Adrenal gland (tissue), 9 donors: ENCODE measurements at regions not wholly inside any gene's neighbourhood (a gene's known extent, or its start where the extent isn't known, plus 50 kb on each side); places are given as distances from the start of the nearest gene placed in this dataset.
"Not testable (repeated sequence)": the region's sequence is repeated elsewhere in the genome, so short reads cannot be mapped to it uniquely, and the experiment has no call there.

Experiments
- DNase-seq, 7 donors: peaks; one replicate each; pipeline ENCODE4 v3.0.0-alpha.2; 2019 to 2020
- H3K27ac ChIP-seq, 5 donors: fragments of 200-600 bp; sonication (generic) in 4 of 5; 1 replicate in 3 of 5; 2 replicates in 2 of 5; pipeline versions ENCODE4 v1.5.1 to v1.8.0; 2016 to 2020; ENCODE audit warnings: mild to moderate bottlenecking in 1 of 5
- H3K27me3 ChIP-seq: fragments of 200-600 bp; 2 replicates; pipeline ENCODE4 v1.8.0; 2021
- H3K36me3 ChIP-seq, 2 donors: fragments of 200-600 bp; replicated peaks in 1 of 2; 1 replicate in 1 of 2; 2 replicates in 1 of 2; pipeline versions ENCODE4 v1.5.1 to v1.8.0; 2018 to 2022
- H3K4me1 ChIP-seq, 2 donors: fragments of 200-600 bp; replicated peaks in 1 of 2; 1 replicate in 1 of 2; 2 replicates in 1 of 2; pipeline versions ENCODE4 v1.5.1 to v1.8.0; 2018 to 2021
- H3K4me3 ChIP-seq, 4 donors: fragments of 200-600 bp; sonication (generic) in 3 of 4; one replicate each; pipeline ENCODE4 v1.5.1; 2016 to 2018
- H3K9me3 ChIP-seq, 3 donors: fragments of 200-600 bp; sonication (generic) in 1 of 3; replicated peaks in 1 of 3; 1 replicate in 2 of 3; 2 replicates in 1 of 3; pipeline versions ENCODE4 v1.5.1 to v1.8.0; 2016 to 2021
- CTCF ChIP-seq, 6 experiments: fragments of 450-650 bp in 4 of 6; fragments of 200-600 bp in 2 of 6; sonication (generic) in 1 of 6; IDR thresholded peaks; 1 replicate in 5 of 6; 2 replicates in 1 of 6; pipeline versions ENCODE4 v1.5.1 to v1.8.0; 2016 to 2021; ENCODE audit warnings: antibody characterized with exemption in 6 of 6, mild to moderate bottlenecking in 2 of 6, moderate library complexity in 1 of 6
- POLR2A ChIP-seq, 2 donors: fragments of 450-650 bp; IDR thresholded peaks; one replicate each; pipeline ENCODE4 v1.6.1; 2017; ENCODE audit warnings: antibody characterized with exemption in 2 of 2, mild to moderate bottlenecking in 2 of 2, moderate library complexity in 1 of 2
- WGBS, 4 donors: extraction: QIAGEN DNeasy Blood & Tissue Kit in 2 of 4; methylation state at CpG; one replicate each; pipeline versions ENCODE4 v1.1.5 to v1.1.7; 2013 to 2017; 5-methylcytosine and 5-hydroxymethylcytosine counted together
- intact Hi-C, 2 donors: fragments of 100-400 bp; cut with DNase I; formaldehyde crosslinking; loops; one replicate each; pipeline versions ENCODE4 v1.14.1 to v1.15.0; 2022 to 2023
- donor health status: healthy with polysubstance abuse.
- donor health status: Bipolar disorder and iron deficiency.
- donor health status: DM: yes; HTN: yes; CAD: no.
- donor health status: DM: no; HTN: no; CAD: no.
- donor health status: DM: no; HTN: no; CAD: no.

DNA sequence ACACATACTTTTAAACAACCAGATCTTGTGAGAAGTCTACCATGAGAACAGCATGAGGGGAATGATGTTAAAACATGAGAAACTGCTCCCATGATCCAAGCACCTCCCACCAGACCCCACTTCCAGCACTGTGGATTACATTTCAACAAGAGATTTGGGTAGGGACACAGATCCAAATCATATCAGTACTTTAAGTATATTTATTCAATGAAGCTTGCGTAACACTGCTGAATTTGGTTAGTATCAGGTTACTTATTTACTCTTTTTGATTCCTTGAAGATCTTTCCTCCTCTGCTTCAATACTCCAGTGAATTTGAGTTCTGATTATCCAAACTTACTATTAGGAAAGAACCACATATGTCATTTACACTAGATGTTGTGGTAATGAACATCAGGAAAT, 418.6 kb downstream of the PIK3C3 start:
- Histone ChIP-seq H3K27ac (no peak overlapping the region), H3K4me1 (no peaks in the 10 kb centered on the region), H3K9me3 (no peaks in the 10 kb centered on the region), H3K4me3 (no peak overlapping the region), H3K36me3 (no peaks in the 10 kb centered on the region), H3K27me3 (no peaks in the 10 kb centered on the region)
- TF ChIP-seq POLR2A (IDR thresholded peaks at IDR 0.05) (no peak), CTCF (IDR thresholded peaks at IDR 0.05) (no peak)
- DNase-seq, result no peak
- WGBS, 4 donors, result 84 to 97% (median 95%) methylated on average over 1 of the region's 1 CpG
- intact Hi-C loops, result no loop called here

- no peaks in the 10 kb centered on the region for H3K9me3 ChIP-seq
- H3K36me3 ChIP-seq, result no peaks in the 10 kb centered on the region
- no peak overlapping the region for H3K27ac ChIP-seq
- no peak overlapping the region for H3K4me3 ChIP-seq
- no peaks in the 10 kb centered on the region for H3K27me3 ChIP-seq
- no peak for DNase-seq
- TF ChIP-seq POLR2A (IDR thresholded peaks at IDR 0.05) (no peak), CTCF (IDR thresholded peaks at IDR 0.05) (no peak)
- intact Hi-C loops, result no loop called here
- no peaks in the 10 kb centered on the region for H3K4me1 ChIP-seq
Observed at GRCh38 chr18:42374961-42375360, 419.9 kb downstream of the PIK3C3 start.

DNA sequence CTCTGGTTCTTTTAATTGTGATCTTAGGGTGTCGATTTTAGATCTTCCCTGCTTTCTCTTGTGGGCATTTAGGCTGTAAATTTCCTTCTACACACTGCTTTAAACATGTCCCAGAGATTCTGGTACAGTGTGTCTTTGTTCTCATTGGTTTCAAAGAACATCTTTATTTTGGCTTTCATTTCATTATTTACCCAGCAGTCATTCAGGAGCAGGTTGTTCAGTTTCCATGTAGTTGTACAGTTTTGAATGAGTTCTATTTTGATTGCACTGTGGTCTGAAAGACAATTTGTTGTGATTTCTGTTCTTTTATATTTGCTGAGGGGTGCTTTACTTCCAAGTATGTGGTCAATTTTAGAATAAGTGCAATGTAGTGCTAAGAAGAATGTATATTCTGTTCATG, 423.8 kb downstream of the PIK3C3 start:
- WGBS, 4 donors, result 38 to 68% (median 56%) methylated on average over 1 of the region's 1 CpG
- H3K4me1 ChIP-seq, H3K9me3 ChIP-seq, H3K27me3 ChIP-seq, intact Hi-C loops, H3K36me3 ChIP-seq, H3K27ac ChIP-seq, H3K4me3 ChIP-seq, DNase-seq: not testable (repeated sequence)

- not testable (repeated sequence) for H3K4me3 ChIP-seq, H3K27me3 ChIP-seq, H3K27ac ChIP-seq, H3K9me3 ChIP-seq, DNase-seq, H3K36me3 ChIP-seq, H3K4me1 ChIP-seq
- 78 to 91% (median 85%) methylated on average over 6 to 8 of the region's 8 CpGs for WGBS, 4 donors
- intact Hi-C loops, result loop anchor here in 1 of 2 donors (10.0 kb wide), 1 partner anchor 144 kb away; no protein-coding TSS in a partner anchor
Observed at GRCh38 chr18:42381236-42381635, 426.2 kb downstream of the PIK3C3 start.

- DNase-seq, result no peak
- no peaks in the 10 kb centered on the region for H3K9me3 ChIP-seq
- H3K27ac ChIP-seq, result no peak overlapping the region
- no peaks in the 10 kb centered on the region for H3K4me1 ChIP-seq
- no peaks in the 10 kb centered on the region for H3K36me3 ChIP-seq
- TF ChIP-seq CTCF (IDR thresholded peaks at IDR 0.05) (no peak), POLR2A (IDR thresholded peaks at IDR 0.05) (no peak)
- WGBS, 4 donors, result 22 to 41% (median 32%) methylated on average over 1 of the region's 1 CpG
- H3K4me3 ChIP-seq, result no peak overlapping the region
- H3K27me3 ChIP-seq, result no peaks in the 10 kb centered on the region
- intact Hi-C loops, result no loop called here
Observed at GRCh38 chr18:42392416-42392815, 437.4 kb downstream of the PIK3C3 start.
